Spleen (tissue), 7 donors: ENCODE measurements at regions not wholly inside any gene's neighbourhood (a gene's known extent, or its start where the extent isn't known, plus 50 kb on each side); places are given as distances from the start of the nearest gene placed in this dataset.

ENCODE experiments used
- POLR2A ChIP-seq, 3 donors: fragments of 450-650 bp; IDR thresholded peaks; one replicate each; pipeline ENCODE4 v1.5.1; 2017; ENCODE audit warnings: antibody characterized with exemption in 3 of 3, mild to moderate bottlenecking in 1 of 3
- TF ChIP-seq, protein P1 (sequence below), 11 experiments: fragments of 200-600 bp in 7 of 11; fragments of 450-650 bp in 4 of 11; sonication (generic) in 4 of 11; IDR thresholded peaks in 8 of 11; conservative IDR thresholded peaks in 3 of 11; 1 replicate in 7 of 11; 2 replicates in 4 of 11; pipeline versions ENCODE4 v1.4.0 to v1.8.0; 2016 to 2021; ENCODE audit warnings: antibody characterized with exemption in 11 of 11, inconsistent platforms in 4 of 11, mild to moderate bottlenecking in 1 of 11
- donor health status: DM: no; HTN: no; CAD: no; lungs with moderate emphysema.
- donor health status: DM: no; HTN: no; CAD: no.
- donor health status: DM: no; HTN: no; CAD: no.

DNA sequence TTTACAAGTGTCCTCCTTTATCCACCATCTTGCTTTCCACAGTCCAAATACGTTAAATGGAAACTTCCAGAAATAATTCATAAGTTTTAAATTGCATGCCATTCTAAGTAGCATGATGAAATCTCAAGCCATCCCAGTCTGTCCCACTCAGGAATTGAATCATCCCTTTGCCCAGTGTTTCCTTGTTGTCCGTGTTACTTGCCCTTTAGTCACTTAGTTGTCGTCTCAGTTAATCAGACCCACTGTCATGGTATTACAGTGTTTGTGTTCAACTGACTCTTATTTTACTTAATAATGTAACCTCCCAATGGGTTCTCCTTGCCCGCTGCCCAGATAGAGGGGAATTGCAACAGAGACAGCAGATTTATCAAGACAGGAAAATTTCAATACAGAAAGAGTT is 77.6 kb upstream of the NDN start:
- no peak for TF ChIP-seq POLR2A (IDR thresholded peaks at IDR 0.05)
- TF ChIP-seq, protein P1, sequence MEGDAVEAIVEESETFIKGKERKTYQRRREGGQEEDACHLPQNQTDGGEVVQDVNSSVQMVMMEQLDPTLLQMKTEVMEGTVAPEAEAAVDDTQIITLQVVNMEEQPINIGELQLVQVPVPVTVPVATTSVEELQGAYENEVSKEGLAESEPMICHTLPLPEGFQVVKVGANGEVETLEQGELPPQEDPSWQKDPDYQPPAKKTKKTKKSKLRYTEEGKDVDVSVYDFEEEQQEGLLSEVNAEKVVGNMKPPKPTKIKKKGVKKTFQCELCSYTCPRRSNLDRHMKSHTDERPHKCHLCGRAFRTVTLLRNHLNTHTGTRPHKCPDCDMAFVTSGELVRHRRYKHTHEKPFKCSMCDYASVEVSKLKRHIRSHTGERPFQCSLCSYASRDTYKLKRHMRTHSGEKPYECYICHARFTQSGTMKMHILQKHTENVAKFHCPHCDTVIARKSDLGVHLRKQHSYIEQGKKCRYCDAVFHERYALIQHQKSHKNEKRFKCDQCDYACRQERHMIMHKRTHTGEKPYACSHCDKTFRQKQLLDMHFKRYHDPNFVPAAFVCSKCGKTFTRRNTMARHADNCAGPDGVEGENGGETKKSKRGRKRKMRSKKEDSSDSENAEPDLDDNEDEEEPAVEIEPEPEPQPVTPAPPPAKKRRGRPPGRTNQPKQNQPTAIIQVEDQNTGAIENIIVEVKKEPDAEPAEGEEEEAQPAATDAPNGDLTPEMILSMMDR (IDR thresholded peaks at IDR 0.05 in 8 of 11, conservative IDR thresholded peaks at IDR 0.05 in 3 of 11), result no peak
